ENCODE measurements at regions not wholly inside any gene's neighbourhood (a gene's known extent, or its start where the extent isn't known, plus 50 kb on each side); places are given as distances from the start of the nearest gene placed in this dataset.
"Not testable (repeated sequence)": the region's sequence is repeated elsewhere in the genome, so short reads cannot be mapped to it uniquely, and the experiment has no call there.

DNA sequence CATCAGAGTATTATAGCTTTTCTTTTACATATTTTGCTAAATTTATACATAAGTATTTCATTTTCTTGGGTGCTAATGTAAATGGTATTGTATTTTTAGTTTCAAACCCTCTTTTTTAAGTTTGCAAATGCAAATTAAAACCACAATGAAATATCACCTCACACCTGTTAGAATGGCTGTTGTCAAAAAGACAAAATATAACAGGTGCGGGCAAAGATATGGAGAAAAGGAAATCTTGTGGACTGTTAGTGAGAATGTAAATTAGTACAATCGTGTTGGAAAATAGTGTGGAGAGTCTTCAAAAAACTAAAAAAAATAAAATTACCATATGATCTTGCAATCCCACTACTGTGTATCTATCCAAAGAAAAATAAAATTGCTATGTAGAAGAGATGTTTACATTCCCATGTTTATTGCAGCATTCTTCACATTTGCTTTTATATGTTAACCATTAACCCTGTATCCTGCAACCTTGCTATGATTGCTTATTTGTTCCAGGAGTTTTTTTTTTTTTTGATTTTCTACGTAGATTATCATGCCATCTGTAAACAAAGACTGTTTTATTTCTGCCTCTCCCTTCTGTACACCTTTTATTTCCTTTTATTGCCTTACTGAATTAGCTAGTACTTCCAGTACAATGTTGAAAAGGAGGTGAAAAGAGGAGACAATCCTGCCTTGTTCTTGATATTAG lies 405.4 kb upstream of the MIS18BP1 start:
- Histone ChIP-seq H3K9ac (ENCODE audit: low read length) (no peak overlapping the region), H3K27me3 (ENCODE audit: low read length) (no peaks in the 10 kb centered on the region), H3K9me2 (replicated peaks; ENCODE audit: insufficient read depth, low read length) (no peaks in the 10 kb centered on the region), H3K27ac (ENCODE audit: low read length) (no peak overlapping the region), H4K20me1 (ENCODE audit: insufficient read depth, low read depth, low read length) (no peaks in the 10 kb centered on the region), H3K9me3 (ENCODE audit: low read length) (peaks cover 20% of the 10 kb centered on the region; the same call in 1 of the 2 replicates), H3K36me3 (ENCODE audit: insufficient read depth, low read length) (no peaks in the 10 kb centered on the region), H2AFZ (ENCODE audit: low read length) (no peak overlapping the region), H3K4me2 (ENCODE audit: low read depth, low read length, poor library complexity, severe bottlenecking) (no peak overlapping the region), H3K79me2 (ENCODE audit: low read length) (no peaks in the 10 kb centered on the region), H3K4me1 (ENCODE audit: low read length) (peaks cover 5% of the 10 kb centered on the region; the same call in 1 of the 2 replicates), H3K4me3 (ENCODE audit: low read length) (no peak overlapping the region)
- no peak for DNase-seq

DNA sequence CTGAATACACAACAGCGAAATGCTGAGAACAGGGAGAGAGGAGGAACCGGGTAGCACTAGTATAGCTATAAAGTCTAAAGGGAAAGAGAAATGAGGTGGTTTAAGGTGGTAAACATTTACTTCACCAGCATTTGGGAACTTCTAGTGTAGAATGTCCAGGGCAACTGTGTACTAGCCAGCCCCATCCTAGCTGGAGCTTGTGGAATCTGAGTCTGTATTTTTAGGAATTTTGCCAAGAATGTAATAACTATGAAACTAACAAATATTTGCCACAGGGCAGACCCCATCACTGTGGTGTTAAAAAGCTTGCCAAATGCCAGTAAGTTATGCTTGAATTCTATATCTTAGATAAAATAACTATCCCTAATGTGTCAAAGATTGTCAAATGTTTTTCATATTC lies 398.9 kb upstream of the MIS18BP1 start:
- no peak overlapping the region for H3K4me3 ChIP-seq (ENCODE audit: low read length)
- H3K9ac ChIP-seq (ENCODE audit: low read length): no peak overlapping the region
- no peak for DNase-seq
- H3K4me2 ChIP-seq (ENCODE audit: low read depth, low read length, poor library complexity, severe bottlenecking): no peak overlapping the region
- H3K79me2 ChIP-seq (ENCODE audit: low read length): no peaks in the 10 kb centered on the region
- 0 out of 2 replicates have a peak, but pooled peaks cover 4% of the 10 kb centered on the region for H3K9me2 ChIP-seq (replicated peaks; ENCODE audit: insufficient read depth, low read length)
- H3K27me3 ChIP-seq (ENCODE audit: low read length): no peaks in the 10 kb centered on the region
- H4K20me1 ChIP-seq (ENCODE audit: insufficient read depth, low read depth, low read length): no peaks in the 10 kb centered on the region
- H3K9me3 ChIP-seq (ENCODE audit: low read length): no peaks in the 10 kb centered on the region
- no peaks in the 10 kb centered on the region for H3K36me3 ChIP-seq (ENCODE audit: insufficient read depth, low read length)
- H3K27ac ChIP-seq (ENCODE audit: low read length): no peak overlapping the region
- no peaks in the 10 kb centered on the region for H3K4me1 ChIP-seq (ENCODE audit: low read length)
- no peak overlapping the region for H2AFZ ChIP-seq (ENCODE audit: low read length)

DNA sequence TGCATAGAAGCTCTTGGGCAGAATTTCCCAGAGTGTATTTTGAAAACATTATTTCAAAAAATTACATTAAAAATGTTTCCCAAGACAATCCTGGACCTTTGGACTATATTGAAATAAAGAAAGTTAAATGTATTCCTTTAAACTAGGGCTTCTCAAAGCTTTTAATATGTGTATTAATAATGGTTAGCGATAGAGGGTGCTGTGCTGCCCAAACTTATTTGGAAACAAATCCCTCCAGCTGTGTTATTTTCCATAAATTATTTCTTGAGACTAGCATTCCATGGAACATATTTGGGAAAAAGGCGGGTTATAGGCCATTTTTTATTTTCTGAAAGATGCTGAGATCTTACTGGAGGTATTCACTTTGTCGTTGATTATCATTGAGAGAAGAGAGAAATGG lies 397.8 kb upstream of the MIS18BP1 start:
- no peak overlapping the region for H3K27ac ChIP-seq (ENCODE audit: low read length)
- H3K9ac ChIP-seq (ENCODE audit: low read length): no peak overlapping the region
- H3K9me2 ChIP-seq (replicated peaks; ENCODE audit: insufficient read depth, low read length): 0 out of 2 replicates have a peak, but pooled peaks cover 4% of the 10 kb centered on the region
- no peak overlapping the region for H3K4me2 ChIP-seq (ENCODE audit: low read depth, low read length, poor library complexity, severe bottlenecking)
- no peaks in the 10 kb centered on the region for H3K27me3 ChIP-seq (ENCODE audit: low read length)
- H3K4me1 ChIP-seq (ENCODE audit: low read length): no peaks in the 10 kb centered on the region
- H3K79me2 ChIP-seq (ENCODE audit: low read length): no peaks in the 10 kb centered on the region
- H4K20me1 ChIP-seq (ENCODE audit: insufficient read depth, low read depth, low read length): no peaks in the 10 kb centered on the region
- no peak overlapping the region for H3K4me3 ChIP-seq (ENCODE audit: low read length)
- H2AFZ ChIP-seq (ENCODE audit: low read length): no peak overlapping the region
- no peak for DNase-seq
- no peaks in the 10 kb centered on the region for H3K9me3 ChIP-seq (ENCODE audit: low read length)
- no peaks in the 10 kb centered on the region for H3K36me3 ChIP-seq (ENCODE audit: insufficient read depth, low read length)

DNA sequence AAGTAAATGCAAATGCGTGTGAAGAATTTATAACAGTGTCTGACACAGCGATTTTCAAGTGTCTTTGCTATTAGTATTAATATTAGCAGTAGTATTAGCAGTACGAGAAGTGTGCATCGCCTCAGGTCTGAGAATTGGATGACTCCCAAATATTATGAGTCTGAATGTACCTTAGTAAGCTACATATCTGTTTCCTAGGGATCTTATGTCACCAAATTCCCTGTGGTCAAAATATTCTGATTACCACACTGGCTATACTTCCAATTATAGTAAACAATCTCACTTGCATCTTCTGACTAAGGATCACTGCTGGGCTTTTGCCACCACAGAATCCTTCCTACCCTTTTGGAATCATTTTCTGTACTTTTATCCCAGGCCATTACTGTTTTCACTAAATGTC lies 396.0 kb upstream of the MIS18BP1 start:
- H3K79me2 ChIP-seq (ENCODE audit: low read length): no peaks in the 10 kb centered on the region
- H3K9ac ChIP-seq (ENCODE audit: low read length): no peak overlapping the region
- H3K4me1 ChIP-seq (ENCODE audit: low read length): no peaks in the 10 kb centered on the region
- 0 out of 2 replicates have a peak, but pooled peaks cover 4% of the 10 kb centered on the region for H3K9me2 ChIP-seq (replicated peaks; ENCODE audit: insufficient read depth, low read length)
- H3K27me3 ChIP-seq (ENCODE audit: low read length): no peaks in the 10 kb centered on the region
- H3K9me3 ChIP-seq (ENCODE audit: low read length): no peaks in the 10 kb centered on the region
- no peaks in the 10 kb centered on the region for H4K20me1 ChIP-seq (ENCODE audit: insufficient read depth, low read depth, low read length)
- H2AFZ ChIP-seq (ENCODE audit: low read length): no peak overlapping the region
- no peak overlapping the region for H3K4me3 ChIP-seq (ENCODE audit: low read length)
- no peaks in the 10 kb centered on the region for H3K36me3 ChIP-seq (ENCODE audit: insufficient read depth, low read length)
- H3K4me2 ChIP-seq (ENCODE audit: low read depth, low read length, poor library complexity, severe bottlenecking): no peak overlapping the region
- DNase-seq: no peak
- H3K27ac ChIP-seq (ENCODE audit: low read length): no peak overlapping the region

DNA sequence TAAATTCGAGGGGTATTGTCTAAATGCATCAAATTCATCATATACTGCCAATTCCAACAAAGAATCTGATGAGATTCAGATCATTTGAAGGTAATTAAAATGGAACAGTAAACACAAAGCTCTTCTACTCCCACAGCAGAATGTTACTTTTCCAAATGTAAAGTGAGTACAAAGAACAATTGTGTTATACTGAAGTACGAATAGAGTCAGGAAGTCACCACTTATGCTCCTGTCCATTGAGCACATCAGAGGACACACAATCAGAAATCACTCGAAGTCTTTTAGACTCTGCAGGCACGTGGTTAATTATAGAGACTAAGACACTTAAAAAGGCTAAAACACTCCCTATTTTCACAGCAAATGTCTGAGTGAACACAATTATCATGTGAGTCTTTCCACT lies 388.5 kb upstream of the MIS18BP1 start:
- no peak overlapping the region for H3K27ac ChIP-seq (ENCODE audit: low read length)
- H3K9ac ChIP-seq (ENCODE audit: low read length): no peak overlapping the region
- no peaks in the 10 kb centered on the region for H3K9me2 ChIP-seq (replicated peaks; ENCODE audit: insufficient read depth, low read length)
- DNase-seq: no peak
- H4K20me1 ChIP-seq (ENCODE audit: insufficient read depth, low read depth, low read length): no peaks in the 10 kb centered on the region
- 0 out of 2 replicates have a peak, but pooled peaks cover under 1% of the 10 kb centered on the region for H3K9me3 ChIP-seq (ENCODE audit: low read length)
- no peaks in the 10 kb centered on the region for H3K79me2 ChIP-seq (ENCODE audit: low read length)
- no peak overlapping the region for H3K4me3 ChIP-seq (ENCODE audit: low read length)
- no peaks in the 10 kb centered on the region for H3K4me1 ChIP-seq (ENCODE audit: low read length)
- H3K36me3 ChIP-seq (ENCODE audit: insufficient read depth, low read length): no peaks in the 10 kb centered on the region
- H3K4me2 ChIP-seq (ENCODE audit: low read depth, low read length, poor library complexity, severe bottlenecking): no peak overlapping the region
- H3K27me3 ChIP-seq (ENCODE audit: low read length): no peaks in the 10 kb centered on the region
- no peak overlapping the region for H2AFZ ChIP-seq (ENCODE audit: low read length)

DNA sequence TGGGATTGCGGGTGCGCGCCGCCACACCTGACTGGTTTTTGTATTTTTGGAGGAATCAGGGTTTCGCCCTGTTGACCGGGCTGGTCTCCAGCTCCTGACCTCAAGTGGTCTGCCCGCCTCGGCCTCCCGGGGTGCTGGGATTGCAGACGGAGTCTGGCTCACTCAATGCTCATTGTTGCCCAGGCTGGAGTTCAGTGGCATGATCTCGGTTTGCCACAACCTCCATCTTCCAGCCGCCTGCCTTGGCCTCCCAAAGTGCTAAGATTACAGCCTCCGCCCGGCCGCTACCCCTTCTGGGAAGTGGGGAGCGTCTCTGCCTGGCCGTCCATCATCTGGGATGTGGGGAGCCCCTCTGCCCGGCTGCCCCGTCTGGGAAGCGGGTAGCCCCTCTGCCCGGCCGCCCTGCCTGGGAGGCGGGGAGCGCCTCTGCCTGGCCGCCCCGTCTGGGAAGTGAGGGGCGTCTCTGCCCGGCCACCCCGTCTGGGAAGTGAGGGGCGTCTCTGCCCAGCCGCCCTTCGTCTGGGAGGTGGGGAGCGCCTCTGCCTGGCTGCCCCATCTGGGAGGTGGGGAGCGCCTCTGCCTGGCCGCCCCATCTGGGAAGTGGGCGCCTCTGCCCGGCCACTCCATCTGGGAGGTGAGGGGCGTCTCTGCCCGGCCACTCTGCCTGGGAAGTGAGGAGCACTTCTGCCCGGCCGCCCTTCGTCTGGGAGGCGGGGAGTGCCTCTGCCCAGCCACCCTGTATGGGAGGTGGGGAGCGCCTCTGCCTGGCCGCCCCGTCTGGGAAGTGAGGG lies 381.8 kb upstream of the MIS18BP1 start:
- not testable (repeated sequence) for H2AFZ ChIP-seq (ENCODE audit: low read length); H3K27ac ChIP-seq (ENCODE audit: low read length); H3K4me3 ChIP-seq (ENCODE audit: low read length); H3K9ac ChIP-seq (ENCODE audit: low read length); H4K20me1 ChIP-seq (ENCODE audit: insufficient read depth, low read depth, low read length); H3K79me2 ChIP-seq (ENCODE audit: low read length); DNase-seq; H3K36me3 ChIP-seq (ENCODE audit: insufficient read depth, low read length); H3K9me2 ChIP-seq (replicated peaks; ENCODE audit: insufficient read depth, low read length); H3K4me1 ChIP-seq (ENCODE audit: low read length); H3K4me2 ChIP-seq (ENCODE audit: low read depth, low read length, poor library complexity, severe bottlenecking); H3K27me3 ChIP-seq (ENCODE audit: low read length)
- peaks cover 29% of the 10 kb centered on the region for H3K9me3 ChIP-seq (ENCODE audit: low read length)

DNA sequence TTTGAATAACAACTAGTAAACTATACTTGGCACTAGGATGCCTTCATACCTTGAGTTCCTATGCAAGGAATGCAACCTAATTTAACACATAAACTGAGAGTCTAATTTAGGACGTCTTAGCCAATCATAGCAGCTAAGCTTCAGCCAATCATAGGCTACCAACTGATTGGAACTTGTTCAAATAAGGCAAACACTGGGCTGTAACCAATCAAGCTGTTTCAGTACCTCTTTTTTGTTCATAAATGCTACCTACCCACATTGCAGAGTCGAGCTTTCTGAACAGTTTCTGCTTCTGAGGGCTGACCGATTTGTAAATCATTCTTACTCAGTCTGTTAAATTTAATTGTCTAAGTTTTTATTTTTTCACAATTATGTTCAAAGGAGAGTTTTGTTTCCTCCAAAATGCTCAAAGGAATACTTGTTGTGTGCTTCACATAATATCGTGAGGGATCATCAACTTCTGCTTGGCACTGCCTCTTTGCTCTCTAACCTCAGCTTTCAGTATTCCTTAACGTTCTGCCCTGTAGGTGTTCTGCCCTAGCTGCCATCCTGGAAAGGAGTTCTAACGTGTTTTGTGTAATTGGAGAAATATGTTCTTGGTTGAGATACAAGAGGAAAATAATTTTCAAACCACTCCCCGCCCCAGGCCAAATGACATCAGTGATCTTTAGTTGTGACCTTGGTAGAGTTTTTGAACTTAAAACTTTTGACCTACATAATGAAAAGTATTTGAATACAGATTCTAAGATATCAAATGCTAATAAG lies 380.4 kb upstream of the MIS18BP1 start:
- Histone ChIP-seq H3K79me2 (ENCODE audit: low read length) (no peaks in the 10 kb centered on the region), H3K36me3 (ENCODE audit: insufficient read depth, low read length) (no peaks in the 10 kb centered on the region), H2AFZ (ENCODE audit: low read length) (no peak overlapping the region), H3K9ac (ENCODE audit: low read length) (no peak overlapping the region), H3K9me2 (replicated peaks; ENCODE audit: insufficient read depth, low read length) (no peaks in the 10 kb centered on the region), H4K20me1 (ENCODE audit: insufficient read depth, low read depth, low read length) (no peaks in the 10 kb centered on the region), H3K4me2 (ENCODE audit: low read depth, low read length, poor library complexity, severe bottlenecking) (no peak overlapping the region), H3K4me1 (ENCODE audit: low read length) (no peaks in the 10 kb centered on the region), H3K27ac (ENCODE audit: low read length) (no peak overlapping the region), H3K4me3 (ENCODE audit: low read length) (no peak overlapping the region), H3K9me3 (ENCODE audit: low read length) (peaks cover 37% of the 10 kb centered on the region), H3K27me3 (ENCODE audit: low read length) (0 out of 2 replicates have a peak, but pooled peaks cover 3% of the 10 kb centered on the region)
- DNase-seq: no peak

DNA sequence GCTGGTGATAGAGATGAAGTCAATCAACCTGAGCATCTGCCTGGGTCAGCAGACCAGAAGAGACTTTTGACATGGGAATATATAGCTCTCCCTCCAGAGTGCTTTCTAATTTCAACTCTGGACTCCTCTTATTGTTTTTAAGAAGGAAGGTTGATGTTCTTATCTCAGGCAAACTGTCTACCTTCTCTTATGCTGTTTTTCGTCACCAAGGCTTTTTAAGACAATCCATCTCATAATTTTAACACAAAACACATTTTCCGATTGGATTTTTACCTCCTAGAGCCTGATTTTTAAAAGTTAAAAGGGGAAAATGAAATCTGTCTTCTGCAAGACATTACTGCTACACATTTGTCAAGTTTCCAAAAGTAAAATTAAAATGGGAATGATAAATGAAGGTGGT lies 368.7 kb upstream of the MIS18BP1 start:
- no peaks in the 10 kb centered on the region for H3K4me1 ChIP-seq (ENCODE audit: low read length)
- no peak for DNase-seq

More for the DNA sequence above, 368.7 kb upstream of the MIS18BP1 start:
- no peaks in the 10 kb centered on the region for H3K36me3 ChIP-seq (ENCODE audit: insufficient read depth, low read length)
- peaks cover 3% of the 10 kb centered on the region; the same call in 1 of the 2 replicates for H3K9me3 ChIP-seq (ENCODE audit: low read length)
- no peak overlapping the region for H2AFZ ChIP-seq (ENCODE audit: low read length)
- H3K9ac ChIP-seq (ENCODE audit: low read length): no peak overlapping the region
- no peak overlapping the region for H3K27ac ChIP-seq (ENCODE audit: low read length)
- H3K9me2 ChIP-seq (replicated peaks; ENCODE audit: insufficient read depth, low read length): 0 out of 2 replicates have a peak, but pooled peaks cover 4% of the 10 kb centered on the region
- H4K20me1 ChIP-seq (ENCODE audit: insufficient read depth, low read depth, low read length): no peaks in the 10 kb centered on the region
- no peaks in the 10 kb centered on the region for H3K79me2 ChIP-seq (ENCODE audit: low read length)
- no peak overlapping the region for H3K4me2 ChIP-seq (ENCODE audit: low read depth, low read length, poor library complexity, severe bottlenecking)
- no peak overlapping the region for H3K4me3 ChIP-seq (ENCODE audit: low read length)
- no peaks in the 10 kb centered on the region for H3K27me3 ChIP-seq (ENCODE audit: low read length)
